ENCODE measurements at regions not wholly inside any gene's neighbourhood (a gene's known extent, or its start where the extent isn't known, plus 50 kb on each side); places are given as distances from the start of the nearest gene placed in this dataset.
"Not testable (repeated sequence)": the region's sequence is repeated elsewhere in the genome, so short reads cannot be mapped to it uniquely, and the experiment has no call there.

- Histone ChIP-seq H3K27ac (no peak overlapping the region), H3K27me3 (no peaks in the 10 kb centered on the region), H3K36me3 (no peaks in the 10 kb centered on the region), H3K4me3 (no peak overlapping the region), H3K4me1 (no peaks in the 10 kb centered on the region), H3K9me3 (no peaks in the 10 kb centered on the region)
- intact Hi-C loops (cut with DNase I; ENCODE audit: low total_unique reads), result no loop called here
- TF ChIP-seq POLR2AphosphoS5 (IDR thresholded peaks at IDR 0.05) (no peak), POLR2A (IDR thresholded peaks at IDR 0.05) (no peak), EP300 (IDR thresholded peaks at IDR 0.05) (no peak), CTCF (IDR thresholded peaks at IDR 0.05) (no peak)
- no peak for DNase-seq
- 83 to 90% (median 85%) methylated on average over 2 of the region's 2 CpGs for WGBS, 5 donors
Measured at GRCh38 chr4:20159516-20159915, 92.2 kb upstream of the SLIT2 start.

- intact Hi-C loops (cut with DNase I; ENCODE audit: low total_unique reads), result no loop called here
- DNase-seq, result no peak
- H3K27ac ChIP-seq, result no peak overlapping the region
Measured at GRCh38 chr4:20158195-20158594, 93.5 kb upstream of the SLIT2 start.

GRCh38 chr4:20151436-20151835, 100.3 kb upstream of the SLIT2 start:
- H3K4me3 ChIP-seq, result no peak overlapping the region
- no peak for DNase-seq

More at GRCh38 chr4:20158195-20158594, 93.5 kb upstream of the SLIT2 start:
- WGBS, 5 donors, result 78 to 91% (median 84%) methylated on average over 2 of the region's 2 CpGs
- H3K4me1 ChIP-seq, result no peaks in the 10 kb centered on the region
- H3K36me3 ChIP-seq, result no peaks in the 10 kb centered on the region
- H3K9me3 ChIP-seq, result no peaks in the 10 kb centered on the region
- H3K27me3 ChIP-seq, result no peaks in the 10 kb centered on the region
- H3K4me3 ChIP-seq, result no peak overlapping the region
- TF ChIP-seq CTCF (IDR thresholded peaks at IDR 0.05), result no peak
- no peak for TF ChIP-seq POLR2AphosphoS5 (IDR thresholded peaks at IDR 0.05)
- TF ChIP-seq POLR2A (IDR thresholded peaks at IDR 0.05), result no peak
- no peak for TF ChIP-seq EP300 (IDR thresholded peaks at IDR 0.05)

GRCh38 chr4:20149143-20149542, 102.6 kb upstream of the SLIT2 start:
- H3K27me3 ChIP-seq; intact Hi-C loops (cut with DNase I; ENCODE audit: low total_unique reads); H3K4me1 ChIP-seq; DNase-seq; H3K36me3 ChIP-seq; H3K4me3 ChIP-seq; H3K27ac ChIP-seq: not testable (repeated sequence)
- WGBS, 5 donors, result 69 to 100% (median 82%) methylated on average over 2 to 3 of the region's 3 CpGs
- peaks cover 0 to 14% (median 5%) of the 10 kb centered on the region in 4 donors for H3K9me3 ChIP-seq

More at GRCh38 chr4:20151436-20151835, 100.3 kb upstream of the SLIT2 start:
- H3K4me1 ChIP-seq, result no peaks in the 10 kb centered on the region
- no peak overlapping the region for H3K27ac ChIP-seq
- H3K27me3 ChIP-seq, result no peaks in the 10 kb centered on the region
- H3K36me3 ChIP-seq, result no peaks in the 10 kb centered on the region
- 59 to 69% (median 61%) methylated on average over 2 of the region's 2 CpGs for WGBS, 5 donors
- no peaks in the 10 kb centered on the region for H3K9me3 ChIP-seq
- TF ChIP-seq POLR2AphosphoS5 (IDR thresholded peaks at IDR 0.05) (no peak), EP300 (IDR thresholded peaks at IDR 0.05) (no peak)
- intact Hi-C loops (cut with DNase I; ENCODE audit: low total_unique reads), result no loop called here

- H3K4me3 ChIP-seq, result no peak overlapping the region
- no peak overlapping the region for H3K27ac ChIP-seq
- no peaks in the 10 kb centered on the region for H3K27me3 ChIP-seq
- H3K9me3 ChIP-seq, result peaks cover 0 to 20% (median 9%) of the 10 kb centered on the region in 4 donors
- intact Hi-C loops (cut with DNase I; ENCODE audit: low total_unique reads), result no loop called here
- no peak for TF ChIP-seq EP300 (IDR thresholded peaks at IDR 0.05)
- TF ChIP-seq POLR2AphosphoS5 (IDR thresholded peaks at IDR 0.05), result no peak
- no peak for TF ChIP-seq POLR2A (IDR thresholded peaks at IDR 0.05)
- TF ChIP-seq CTCF (IDR thresholded peaks at IDR 0.05), result no peak
- DNase-seq, result no peak
- H3K4me1 ChIP-seq, result no peaks in the 10 kb centered on the region
- no peaks in the 10 kb centered on the region for H3K36me3 ChIP-seq
- 55 to 68% (median 64%) methylated on average over 2 of the region's 2 CpGs for WGBS, 5 donors
Measured at GRCh38 chr4:20137176-20137575, 114.5 kb upstream of the SLIT2 start.
